Activated T-helper 9 cell treated with anti-CD3 and anti-CD28 coated beads, Interleukin-2, amount 50 U/mL, for 16 hours (primary cell): ENCODE measurements at regions not wholly inside any gene's neighbourhood (a gene's known extent, or its start where the extent isn't known, plus 50 kb on each side); places are given as distances from the start of the nearest gene placed in this dataset.

Experiments used
- DNase-seq: peaks from one replicate; pipeline ENCODE4 v3.0.0-alpha.2; 2020; ENCODE audit warnings: low read depth

DNA sequence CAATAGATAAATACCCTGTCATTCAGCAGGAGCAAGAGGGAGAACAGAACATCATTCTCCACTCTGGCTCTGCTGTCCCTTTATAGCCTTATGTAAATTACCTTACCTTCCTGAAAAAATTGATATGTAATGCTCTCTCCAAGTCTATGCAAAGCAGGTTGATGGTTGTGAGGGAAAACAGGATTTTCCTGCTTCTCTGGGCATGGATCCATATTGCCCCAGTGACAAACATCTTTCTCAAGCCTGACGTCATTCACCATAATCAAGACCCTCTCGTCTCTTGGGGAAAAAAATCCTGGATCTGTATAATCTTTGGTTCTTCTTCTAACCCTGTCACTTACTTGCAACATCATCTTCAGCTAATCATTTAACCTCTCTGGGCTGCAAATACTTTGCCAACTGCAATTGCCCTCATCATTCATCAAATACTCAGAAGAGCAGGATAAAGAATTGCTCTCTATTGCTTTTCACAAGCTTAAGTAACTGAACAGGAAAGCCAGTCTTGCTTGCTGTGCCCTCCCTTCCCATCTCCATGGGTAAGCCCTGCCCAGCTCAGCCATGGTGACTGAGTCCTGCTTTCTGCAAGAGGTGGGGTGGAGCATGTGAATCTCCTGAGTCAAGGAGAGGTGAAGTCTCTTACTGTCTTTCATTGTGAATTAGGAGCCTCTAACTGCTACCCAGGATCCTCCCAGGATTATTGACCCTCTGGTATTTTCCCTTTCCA is 123.7 kb upstream of the KLF7 start:
- DNase-seq, result no peak

DNA sequence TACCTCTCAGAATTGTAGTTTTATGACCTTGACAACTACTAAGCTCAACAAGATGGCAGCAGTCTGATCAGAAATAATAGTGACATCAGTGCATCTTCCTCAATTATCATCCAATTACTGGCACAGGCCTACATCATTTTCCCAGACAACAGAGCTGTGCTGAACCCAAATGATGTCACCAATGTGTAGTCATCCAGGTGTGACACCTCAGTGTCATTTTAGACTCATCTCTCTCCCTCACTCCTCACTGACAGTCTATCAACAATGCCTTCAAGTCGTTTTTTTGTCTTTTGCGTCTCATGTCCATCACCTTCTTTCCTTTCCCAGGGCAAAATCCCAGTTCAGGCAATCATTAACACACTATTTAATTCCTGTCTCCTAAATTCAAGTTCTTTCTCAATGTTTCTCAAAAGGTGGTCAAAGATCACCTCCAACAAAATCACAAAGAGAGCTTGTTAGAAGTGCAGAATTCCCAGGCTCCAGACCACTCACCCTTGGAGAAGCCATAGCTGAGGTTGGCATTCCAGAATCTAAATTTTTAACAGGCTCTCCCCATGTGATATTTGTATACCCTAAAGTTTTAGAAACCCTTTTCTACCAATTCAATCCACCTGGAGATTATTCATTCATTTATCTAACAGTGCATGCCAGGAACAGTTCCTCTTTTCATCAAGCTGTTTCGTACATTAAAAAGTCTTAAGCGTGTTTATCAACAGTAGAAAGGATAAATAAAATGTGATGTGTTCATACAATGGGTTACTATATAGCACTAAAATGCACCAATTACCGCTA is 125.3 kb upstream of the KLF7 start:
- no peak for DNase-seq

DNA sequence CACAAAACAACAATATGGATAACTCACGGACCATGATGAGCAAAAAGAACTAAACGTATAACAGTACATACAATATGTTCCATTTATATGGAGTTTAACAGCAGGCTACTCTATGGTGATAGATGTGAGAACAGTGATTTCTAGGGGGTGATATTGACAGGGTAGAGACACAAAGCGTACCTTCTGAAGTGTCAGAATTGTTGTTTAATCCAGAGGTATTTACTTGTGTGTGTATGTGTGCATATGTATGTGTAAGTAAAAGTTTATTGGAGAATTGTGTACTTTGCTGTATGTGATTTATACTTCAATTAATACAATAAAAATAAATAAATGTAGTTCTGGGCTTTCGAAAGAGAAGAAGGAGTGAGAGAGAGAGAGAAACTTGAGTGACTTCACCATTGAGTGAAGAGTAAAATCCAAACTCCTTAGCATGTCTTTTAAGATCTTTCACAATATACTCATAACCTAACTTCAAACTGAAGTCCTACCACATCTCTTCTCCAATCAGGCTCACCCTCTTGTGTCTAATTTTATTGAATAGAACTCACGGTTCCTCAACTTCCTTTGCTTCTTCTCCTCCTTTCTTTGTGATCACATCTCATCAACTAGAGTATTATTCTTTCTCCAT is 126.0 kb upstream of the KLF7 start:
- no peak for DNase-seq

DNA sequence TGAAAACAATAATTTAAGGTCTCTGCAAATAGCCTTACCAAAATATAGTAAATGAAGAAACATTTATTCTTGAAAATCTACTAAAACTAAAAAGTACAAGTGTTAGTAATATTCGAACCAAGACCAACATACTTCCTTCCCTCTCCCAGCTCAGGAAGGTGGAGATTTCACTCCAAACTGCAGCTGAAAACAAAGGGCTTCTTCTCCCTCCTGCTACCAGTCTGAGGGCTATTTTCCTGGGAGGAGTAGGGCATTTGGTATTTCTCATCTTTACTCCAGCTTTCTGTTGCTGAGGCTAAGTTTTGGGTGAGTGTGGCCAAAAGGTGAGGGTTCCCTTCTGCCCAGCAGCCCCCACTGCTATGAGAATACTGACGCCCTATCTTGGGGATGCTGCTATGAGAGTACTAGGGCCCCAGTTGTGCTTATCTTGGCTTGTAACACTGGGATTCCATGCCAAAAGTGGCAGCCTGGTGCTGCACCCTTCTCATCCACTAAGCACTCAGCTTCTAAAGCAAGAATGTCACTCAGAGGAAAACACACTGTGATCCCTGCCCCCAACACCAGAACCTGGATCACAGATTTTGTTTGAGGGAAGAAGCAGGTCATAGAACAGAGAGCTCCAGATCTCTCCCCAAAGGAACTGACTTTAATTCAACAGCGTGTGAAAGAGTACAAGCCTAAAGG is 130.7 kb upstream of the KLF7 start:
- DNase-seq, result no peak

DNA sequence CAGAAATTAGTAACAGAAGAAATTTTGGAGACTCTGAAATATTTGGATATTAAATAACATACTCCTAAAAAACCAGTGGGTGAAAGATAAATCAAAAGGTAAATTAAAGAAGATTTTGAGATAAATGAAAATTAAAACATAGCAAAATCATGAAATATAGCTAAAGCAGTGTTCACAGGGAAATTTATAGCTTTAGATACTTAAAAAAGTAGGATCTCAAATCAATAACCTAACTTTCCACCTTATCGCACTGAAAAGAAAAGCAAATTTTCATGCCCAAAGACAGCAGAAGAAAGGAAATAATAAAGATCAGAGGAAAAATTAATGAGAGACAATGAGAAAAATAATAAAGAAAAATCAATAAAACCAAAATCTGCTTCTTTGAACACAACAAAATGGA is 135.1 kb upstream of the KLF7 start:
- DNase-seq, result no peak

DNA sequence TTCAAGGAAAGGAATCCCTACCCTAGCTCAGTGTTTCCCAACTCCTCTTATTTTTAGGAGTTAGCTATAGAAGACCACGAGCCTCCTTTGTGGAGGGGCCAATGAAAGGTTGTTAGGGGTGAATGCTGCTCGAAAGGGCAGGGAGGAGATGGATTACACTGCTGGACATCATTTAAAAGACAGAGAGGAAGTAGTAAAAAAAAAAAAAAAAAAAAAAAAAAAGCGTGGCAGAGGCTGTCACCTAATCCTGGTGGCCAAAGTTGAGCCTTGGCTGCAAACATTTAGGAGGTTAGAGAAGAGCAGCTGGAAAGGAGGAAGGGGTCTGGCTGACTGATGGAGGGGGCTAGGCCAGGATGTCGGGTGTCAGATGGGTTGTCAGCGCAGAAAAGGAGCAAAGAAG is 139.0 kb upstream of the KLF7 start:
- DNase-seq, result no peak

DNA sequence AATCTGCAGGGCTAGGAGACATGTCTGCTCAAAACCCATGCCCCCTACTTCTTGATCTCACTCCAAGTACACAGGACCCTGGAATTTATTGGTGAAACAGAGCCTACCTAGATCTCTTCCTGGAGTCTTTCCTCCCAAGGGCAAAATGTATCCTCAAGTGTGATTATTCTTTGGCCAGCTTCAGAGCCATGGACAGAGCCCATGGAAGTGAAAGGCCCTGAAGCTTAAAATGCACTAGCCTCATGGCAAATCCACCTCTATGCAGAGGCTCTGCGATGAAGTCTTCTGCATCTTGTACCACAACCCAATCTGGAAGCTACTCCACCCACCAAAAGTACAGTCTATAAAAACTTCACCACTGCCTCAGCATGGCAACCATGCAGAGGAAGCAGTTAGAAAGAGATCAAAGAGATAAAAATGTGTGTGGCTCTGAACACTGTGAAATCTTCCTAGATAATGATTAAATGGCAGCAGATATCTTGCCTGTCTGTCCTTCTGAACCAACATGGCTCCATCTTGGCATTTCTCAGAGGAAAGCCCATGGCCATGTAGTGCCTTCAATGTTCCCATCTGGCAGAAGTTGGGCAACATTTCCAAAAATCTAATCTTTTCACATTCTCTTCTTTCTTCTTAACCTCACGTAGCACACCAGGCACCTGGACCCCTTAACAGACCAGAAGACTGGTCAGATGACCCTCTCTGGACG is 142.9 kb upstream of the KLF7 start:
- no peak for DNase-seq

DNA sequence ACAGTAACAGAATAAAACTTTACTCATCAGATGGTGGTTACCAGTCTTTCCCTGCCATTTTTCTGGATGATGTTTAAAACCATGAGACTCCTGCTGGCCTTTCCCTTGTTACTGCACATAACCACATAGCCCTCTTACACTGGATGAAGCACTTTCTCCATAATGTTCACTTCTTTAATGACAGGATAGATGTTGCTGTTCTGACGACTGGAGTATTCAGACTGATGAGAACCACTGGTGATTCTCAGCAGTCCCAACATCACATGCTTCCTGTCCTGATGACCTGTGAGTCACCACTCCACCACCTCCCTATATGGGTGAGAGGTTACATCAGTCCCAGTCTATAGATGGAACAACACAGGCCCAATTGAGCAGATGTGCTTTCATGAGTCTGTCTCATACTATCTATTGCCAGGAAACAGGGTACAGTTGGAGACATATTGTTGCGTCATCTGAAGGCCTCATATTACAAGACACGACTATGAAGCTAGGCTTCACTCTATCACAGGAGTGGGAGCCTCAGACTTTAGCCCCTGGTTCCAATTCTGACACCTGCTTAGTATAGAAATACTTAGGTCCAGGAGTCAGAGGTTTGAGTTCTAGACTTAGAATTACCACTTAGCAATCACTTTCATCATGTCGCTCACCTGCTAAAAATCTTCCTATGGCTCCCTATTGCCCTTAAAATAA is 145.7 kb upstream of the KLF7 start:
- peak; percentile 5 for DNase-seq

DNA sequence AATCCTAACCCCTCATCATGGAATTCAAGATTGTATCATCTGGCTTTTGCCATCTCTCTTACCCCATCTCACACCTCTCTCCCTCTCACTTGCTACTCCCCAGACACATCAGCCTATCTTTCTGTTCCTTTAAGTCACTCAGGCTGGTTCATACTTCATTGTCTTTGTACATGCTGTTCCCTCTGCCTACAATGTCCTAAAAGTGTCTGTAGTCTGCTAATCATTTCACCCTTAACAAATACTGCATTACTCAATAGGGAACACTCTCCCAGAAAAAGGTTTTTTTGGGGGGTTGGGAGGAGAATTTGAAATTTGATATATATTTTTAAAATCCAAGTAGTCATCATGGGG is 146.2 kb upstream of the KLF7 start:
- no peak for DNase-seq

DNA sequence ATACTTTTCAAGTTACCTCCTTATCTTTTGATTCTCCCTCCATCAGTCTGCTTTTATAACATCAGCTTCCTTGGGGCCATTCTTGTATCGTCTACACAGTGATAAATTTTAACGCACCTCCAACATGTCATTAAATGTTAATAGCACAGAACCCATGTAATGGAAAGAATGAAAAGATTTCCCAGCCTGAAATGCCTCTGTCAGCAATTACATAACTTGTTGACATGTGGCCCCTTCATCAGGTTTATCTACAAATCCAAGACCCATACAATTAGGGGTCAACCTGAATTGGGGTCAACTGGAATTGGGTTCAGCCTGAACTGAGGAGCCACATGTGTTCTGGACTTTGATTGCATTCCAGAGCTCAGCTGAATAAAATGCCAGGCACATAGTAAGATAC is 148.2 kb upstream of the KLF7 start:
- no peak for DNase-seq

DNA sequence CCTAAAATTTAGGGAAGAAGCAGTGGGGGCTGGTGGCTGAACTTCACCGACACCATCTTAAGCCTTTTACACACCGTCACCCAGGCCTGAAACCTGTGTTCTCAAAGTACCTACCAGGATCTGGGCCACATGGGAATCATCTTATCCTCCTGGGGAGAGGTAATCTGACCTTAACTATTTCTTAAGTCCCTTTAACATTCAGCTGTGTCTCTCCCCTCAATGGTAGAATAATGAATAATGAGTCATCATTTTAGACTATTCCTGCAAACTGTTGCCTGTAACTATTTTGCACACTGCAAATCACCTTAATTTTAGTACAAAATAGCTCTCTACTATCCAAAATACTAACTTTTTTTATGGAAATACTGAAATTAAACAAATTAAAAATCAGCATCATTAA is 149.4 kb upstream of the KLF7 start:
- no peak for DNase-seq

DNA sequence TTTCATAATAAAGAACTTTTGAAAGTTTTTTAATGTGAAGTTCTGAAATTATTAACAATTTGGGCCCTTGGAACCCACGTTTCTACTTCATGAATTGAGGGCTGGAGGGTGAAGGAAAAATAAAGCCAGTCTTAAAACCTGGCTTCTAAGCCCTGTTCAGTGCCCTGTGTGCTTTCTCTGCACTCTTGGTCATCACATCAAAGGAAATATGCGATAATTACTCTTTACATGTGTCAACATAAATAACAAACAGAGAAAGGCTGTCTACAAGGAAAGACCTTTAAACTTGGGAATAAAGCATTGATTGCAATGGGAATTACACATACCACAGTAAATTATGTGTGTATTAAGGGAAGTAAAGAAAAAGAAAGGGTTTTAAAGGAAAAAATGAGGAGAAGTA is 150.7 kb upstream of the KLF7 start:
- DNase-seq, result no peak

DNA sequence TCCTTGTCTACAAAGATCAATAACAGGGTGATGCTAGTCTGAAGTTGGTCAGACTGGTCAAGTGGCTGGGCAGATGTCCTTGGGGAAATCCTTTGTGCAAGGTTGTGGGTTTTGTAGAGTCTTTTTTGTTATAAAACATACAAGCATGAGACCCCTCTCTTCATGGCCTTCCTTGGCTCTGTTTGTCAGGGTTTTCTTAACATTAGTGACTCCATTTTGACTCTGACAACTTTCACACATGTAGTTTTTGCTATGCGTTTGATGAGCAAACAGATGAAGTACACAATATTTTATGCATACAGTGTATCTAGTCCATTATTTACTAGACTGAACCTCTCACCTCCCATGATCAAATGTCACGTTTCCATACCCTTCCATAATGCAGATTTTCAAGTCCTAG is 151.2 kb upstream of the KLF7 start:
- no peak for DNase-seq

DNA sequence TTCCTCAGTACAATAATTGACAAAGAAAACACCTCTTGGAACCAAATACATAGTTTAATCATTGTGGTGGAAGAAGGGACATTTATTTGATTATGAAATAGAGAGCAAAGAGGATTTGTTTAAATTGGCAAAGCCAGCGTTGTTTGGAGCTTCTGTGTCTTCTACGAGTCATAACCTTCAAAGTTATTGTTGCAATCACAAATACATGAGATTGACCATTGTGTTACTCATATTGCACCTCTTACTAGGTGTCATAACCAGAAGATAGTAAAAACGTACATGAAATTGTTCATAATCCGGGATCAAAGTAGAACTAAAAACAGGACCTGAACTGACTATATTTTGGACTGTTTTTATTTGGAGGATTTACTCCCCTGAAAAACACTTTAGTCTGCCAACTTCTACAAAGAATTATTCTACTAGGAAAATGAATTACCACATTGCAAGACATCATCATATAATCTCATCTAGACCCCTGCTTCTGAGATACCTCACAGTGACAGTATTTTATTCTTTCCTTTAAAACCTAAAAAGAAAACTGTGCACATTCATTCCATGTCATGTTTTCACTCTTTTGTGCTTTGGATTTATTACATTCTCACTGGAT is 151.7 kb upstream of the KLF7 start:
- DNase-seq, result no peak

DNA sequence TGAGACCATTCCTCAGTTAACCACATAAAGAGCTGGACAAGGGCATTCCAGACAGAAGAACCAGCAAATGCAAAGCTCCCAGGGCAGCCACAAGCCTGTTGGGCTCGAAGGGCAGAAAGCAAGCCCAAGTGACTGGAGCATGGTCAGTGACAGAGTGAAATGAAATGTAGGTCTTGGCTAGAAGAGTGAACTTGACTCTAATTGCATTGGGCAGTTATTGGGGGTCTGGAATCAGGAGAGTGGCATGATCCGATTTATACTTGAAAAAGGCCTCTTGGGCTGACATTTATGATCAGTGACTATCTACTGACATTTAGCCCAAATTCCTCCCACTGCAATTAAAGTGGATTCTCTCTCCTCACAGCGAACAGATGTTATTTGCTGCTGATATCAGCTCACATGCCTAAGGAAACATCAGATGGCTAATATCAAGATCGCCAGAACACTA is 152.5 kb upstream of the KLF7 start:
- DNase-seq, result no peak

DNA sequence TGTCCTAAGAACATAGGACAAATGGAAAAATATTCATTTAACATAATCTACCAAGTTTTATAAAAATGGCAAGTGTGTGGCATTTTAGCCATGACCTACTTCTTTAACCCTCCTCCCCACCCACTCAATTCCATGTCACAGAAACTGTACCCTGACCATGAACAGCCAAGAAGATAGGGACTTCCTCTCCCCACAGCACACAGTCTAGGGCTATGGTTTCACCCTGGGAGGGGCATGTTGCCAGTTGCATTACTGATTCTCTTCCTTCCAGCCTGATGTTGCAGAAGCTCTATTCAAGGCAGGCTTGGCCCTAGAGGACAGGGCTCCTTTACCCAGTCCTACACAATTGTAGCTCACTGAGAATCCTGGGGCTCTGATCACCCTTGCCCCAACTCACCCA is 153.6 kb upstream of the KLF7 start:
- no peak for DNase-seq

DNA sequence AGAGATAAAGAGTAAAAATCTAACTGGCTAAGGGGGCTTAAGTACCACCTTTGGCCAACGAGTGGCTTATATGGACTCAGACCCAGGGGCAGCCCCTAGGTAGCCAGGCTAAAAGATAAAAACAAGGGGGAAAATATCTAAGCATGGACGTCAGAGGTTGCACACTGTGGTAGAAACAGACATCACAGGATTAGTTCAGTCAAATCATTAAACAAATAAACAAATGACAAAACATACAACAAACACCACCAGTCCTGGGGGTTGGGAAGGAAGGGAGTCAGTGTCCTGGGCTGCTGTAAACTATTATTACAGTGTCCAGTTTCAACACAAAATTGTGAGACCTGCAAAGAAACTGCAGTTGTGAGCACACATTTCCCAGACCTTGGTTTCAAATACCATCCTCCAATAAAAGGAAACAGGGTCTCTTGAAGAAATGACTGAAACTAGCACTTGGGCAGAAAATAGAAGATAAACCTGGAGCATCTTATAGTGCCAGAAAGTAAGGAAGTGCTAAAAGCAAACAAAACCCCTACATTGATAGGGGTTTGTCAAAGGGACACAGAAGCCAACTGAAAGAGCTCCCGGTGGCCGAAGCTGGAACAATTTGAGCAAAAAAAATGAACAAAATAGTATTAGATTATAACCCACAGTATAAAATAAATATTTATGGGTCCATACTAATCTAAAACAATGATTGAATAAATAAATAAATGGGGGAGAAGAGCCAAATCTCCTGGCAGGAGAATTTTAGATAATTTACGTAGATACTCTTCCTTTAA is 154.8 kb upstream of the KLF7 start:
- no peak for DNase-seq

DNA sequence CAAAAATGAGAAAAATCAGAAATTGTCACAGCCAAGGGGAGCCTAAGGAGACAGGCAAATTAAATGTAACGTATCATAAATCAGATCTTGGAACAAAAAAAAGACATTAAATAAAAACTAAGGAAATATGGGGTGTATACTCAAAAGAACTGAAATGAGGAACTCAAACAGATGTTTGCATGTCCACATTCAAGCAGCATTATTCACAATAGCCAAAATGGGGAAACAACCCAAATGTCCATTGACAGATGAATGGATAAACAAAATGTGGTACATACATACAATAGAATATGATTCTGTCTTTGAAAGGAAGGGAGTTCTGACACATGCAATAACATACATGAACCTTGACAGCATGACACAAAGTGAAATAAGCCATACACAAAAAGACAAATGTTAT is 155.8 kb upstream of the KLF7 start:
- DNase-seq, result no peak

DNA sequence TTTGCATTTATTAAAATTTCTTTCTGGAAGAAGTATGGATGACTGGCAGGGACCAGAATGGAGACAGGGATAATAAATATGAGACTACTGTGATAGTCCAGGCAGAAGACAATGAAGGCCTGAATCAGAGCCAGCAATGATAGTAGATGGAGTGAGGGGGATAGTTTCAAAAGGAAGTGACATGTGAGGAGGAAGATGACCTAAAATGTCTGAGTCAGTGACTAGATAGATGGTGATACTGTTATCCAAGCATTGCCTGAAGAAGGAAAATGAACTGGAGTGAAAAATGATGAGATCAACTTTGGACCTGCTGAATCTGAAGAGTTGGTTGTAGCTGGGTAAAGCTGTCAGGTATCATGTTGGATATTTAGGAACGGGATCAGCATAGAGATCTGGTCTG is 158.3 kb upstream of the KLF7 start:
- DNase-seq, result no peak

DNA sequence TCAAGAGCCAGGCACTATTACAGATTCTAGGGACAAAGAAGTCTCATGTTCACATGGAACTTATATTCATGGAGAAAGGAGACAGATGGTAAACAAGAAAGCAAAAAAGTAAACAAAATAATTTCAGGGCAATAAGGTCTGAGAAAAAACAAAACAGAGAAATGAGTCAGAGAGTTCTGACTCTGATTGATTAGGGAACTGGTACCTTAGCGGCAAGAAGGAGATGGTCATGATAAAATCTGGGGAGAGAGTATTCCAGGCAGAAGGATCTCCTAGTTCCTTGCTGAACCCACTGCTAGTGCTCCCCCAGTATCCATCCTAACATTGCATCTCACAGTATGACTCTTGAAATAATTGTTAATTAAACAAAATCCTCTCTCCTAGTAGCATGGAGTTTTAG is 161.8 kb upstream of the KLF7 start:
- DNase-seq, result no peak
